ELR (cell line): ENCODE measurements at regions not wholly inside any gene's neighbourhood (a gene's known extent, or its start where the extent isn't known, plus 50 kb on each side); places are given as distances from the start of the nearest gene placed in this dataset.
A peak's percentile ranks its signal among the peaks of the same experiment; 100 is the strongest.
"Not testable (repeated sequence)": the region's sequence is repeated elsewhere in the genome, so short reads cannot be mapped to it uniquely, and the experiment has no call there.

ENCODE experiments used
- DNase-seq: peaks from one replicate; pipeline ENCODE4 v3.0.0-alpha.2; 2015; ENCODE audit warnings: low read depth

GRCh38 chr15:62218841-62219240, 53.8 kb upstream of the C2CD4B start:
- no peak for DNase-seq

- no peak for DNase-seq
Observed at GRCh38 chr15:62219799-62220198, 54.7 kb upstream of the C2CD4B start.

- DNase-seq = no peak
Observed at GRCh38 chr15:62223020-62223419, 57.9 kb upstream of the C2CD4B start.

- no peak for DNase-seq
Observed at GRCh38 chr15:62228604-62229003, 63.5 kb upstream of the C2CD4B start.

GRCh38 chr15:62231856-62232255, 66.8 kb upstream of the C2CD4B start:
- no peak for DNase-seq

- DNase-seq = no peak
Observed at GRCh38 chr15:62240121-62241096, 75.3 kb upstream of the C2CD4B start.

GRCh38 chr15:62241135-62241770, 76.2 kb upstream of the C2CD4B start:
- DNase-seq = peak; percentile 41

GRCh38 chr15:62242999-62243398, 77.9 kb upstream of the C2CD4B start:
- no peak for DNase-seq

- DNase-seq = no peak
Observed at GRCh38 chr15:62244762-62245161, 79.7 kb upstream of the C2CD4B start.

GRCh38 chr15:62248277-62248984, 83.3 kb upstream of the C2CD4B start:
- DNase-seq = peak; percentile 9

- DNase-seq = no peak
Observed at GRCh38 chr15:62249501-62249900, 84.4 kb upstream of the C2CD4B start.

- DNase-seq = no peak
Observed at GRCh38 chr15:62250186-62250585, 85.1 kb upstream of the C2CD4B start.

GRCh38 chr15:62250978-62251377, 85.9 kb upstream of the C2CD4B start:
- no peak for DNase-seq

GRCh38 chr15:62253294-62253693, 88.2 kb upstream of the C2CD4B start:
- peak; percentile 2 for DNase-seq

- peak; percentile 67 for DNase-seq
Observed at GRCh38 chr15:62254137-62254934, 89.3 kb upstream of the C2CD4B start.

- not testable (repeated sequence) for DNase-seq
Observed at GRCh38 chr15:62256430-62256829, 91.3 kb upstream of the C2CD4B start.

GRCh38 chr15:62257996-62258521, 93.0 kb upstream of the C2CD4B start:
- no peak for DNase-seq

GRCh38 chr15:62262305-62262941, 97.3 kb upstream of the C2CD4B start:
- no peak for DNase-seq

- DNase-seq = no peak
Observed at GRCh38 chr15:62264196-62264595, 99.1 kb upstream of the C2CD4B start.

- no peak for DNase-seq
Observed at GRCh38 chr15:62269504-62269903, 104.4 kb upstream of the C2CD4B start.
